ENCODE measurements at regions not wholly inside any gene's neighbourhood (a gene's known extent, or its start where the extent isn't known, plus 50 kb on each side); places are given as distances from the start of the nearest gene placed in this dataset.
"Not testable (repeated sequence)": the region's sequence is repeated elsewhere in the genome, so short reads cannot be mapped to it uniquely, and the experiment has no call there.

- no peak for DNase-seq (ENCODE audit: low read depth)
Measured at GRCh38 chr7:131636092-131636491, 79.7 kb upstream of the PODXL start.

DNA sequence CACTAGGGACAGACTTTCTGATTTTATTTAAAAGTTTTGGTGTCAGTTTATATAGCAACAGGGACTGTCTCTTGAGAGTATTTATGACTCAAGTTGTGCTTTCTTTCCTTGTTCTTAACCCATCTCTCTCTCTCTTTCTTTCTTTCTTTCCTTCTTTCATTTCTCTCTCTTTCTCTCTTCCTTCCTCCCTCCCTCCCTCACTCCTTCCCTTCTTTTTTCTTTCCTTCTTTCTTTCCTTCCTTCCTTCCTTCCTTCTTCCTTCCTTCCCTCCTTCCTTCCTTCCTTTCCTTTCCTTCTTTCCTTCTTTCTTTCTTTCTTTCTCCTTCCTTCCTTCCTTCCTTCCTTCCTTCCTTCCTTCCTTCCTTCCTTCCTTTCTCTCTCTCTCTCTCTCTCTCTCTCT lies 77.8 kb upstream of the PODXL start:
- not testable (repeated sequence) for DNase-seq (ENCODE audit: low read depth)

DNA sequence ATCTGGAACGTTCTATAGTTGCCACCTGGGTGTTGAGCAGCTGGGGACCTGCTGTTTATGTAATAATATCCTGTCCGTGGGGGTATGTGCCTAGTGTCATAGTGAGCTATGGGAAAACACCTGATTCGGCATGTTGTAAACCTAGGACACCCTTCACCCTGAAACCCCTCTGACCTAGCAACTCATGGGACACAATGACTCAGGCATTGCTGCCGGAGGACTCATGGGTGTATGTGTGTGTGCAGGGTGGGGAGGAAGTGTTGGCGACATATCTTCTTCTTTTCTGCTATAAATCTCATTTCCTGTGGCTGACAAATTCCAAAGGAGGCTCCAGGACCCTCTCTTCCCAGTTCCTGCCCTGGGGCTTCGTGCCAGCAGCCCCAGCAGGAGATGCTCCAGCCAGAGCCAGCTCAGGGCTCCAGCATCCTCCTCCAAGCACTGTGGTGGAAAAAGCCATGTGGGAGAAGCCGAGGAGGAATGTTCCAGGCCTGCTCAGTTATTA lies 77.0 kb upstream of the PODXL start:
- no peak for DNase-seq (ENCODE audit: low read depth)

DNA sequence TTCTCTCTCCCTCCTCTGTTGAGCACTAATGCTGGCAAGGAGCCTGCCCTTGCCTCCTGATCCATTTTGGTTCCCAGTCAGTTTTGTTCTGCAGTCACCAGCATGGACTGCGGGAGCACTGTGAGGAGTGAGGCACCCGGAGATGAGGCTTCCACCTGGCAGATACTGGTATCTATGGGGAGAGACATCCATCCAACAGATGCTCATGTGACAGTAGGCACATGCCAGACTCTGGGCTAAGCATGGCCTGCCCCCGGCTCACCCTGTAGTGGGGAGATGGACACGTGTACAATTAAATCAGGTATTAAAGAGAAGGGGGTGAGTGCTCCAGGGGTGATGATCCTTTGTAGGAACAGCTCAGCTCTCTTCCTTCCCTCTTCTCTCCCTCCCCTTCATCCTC lies 74.0 kb upstream of the PODXL start:
- no peak for DNase-seq (ENCODE audit: low read depth)

DNA sequence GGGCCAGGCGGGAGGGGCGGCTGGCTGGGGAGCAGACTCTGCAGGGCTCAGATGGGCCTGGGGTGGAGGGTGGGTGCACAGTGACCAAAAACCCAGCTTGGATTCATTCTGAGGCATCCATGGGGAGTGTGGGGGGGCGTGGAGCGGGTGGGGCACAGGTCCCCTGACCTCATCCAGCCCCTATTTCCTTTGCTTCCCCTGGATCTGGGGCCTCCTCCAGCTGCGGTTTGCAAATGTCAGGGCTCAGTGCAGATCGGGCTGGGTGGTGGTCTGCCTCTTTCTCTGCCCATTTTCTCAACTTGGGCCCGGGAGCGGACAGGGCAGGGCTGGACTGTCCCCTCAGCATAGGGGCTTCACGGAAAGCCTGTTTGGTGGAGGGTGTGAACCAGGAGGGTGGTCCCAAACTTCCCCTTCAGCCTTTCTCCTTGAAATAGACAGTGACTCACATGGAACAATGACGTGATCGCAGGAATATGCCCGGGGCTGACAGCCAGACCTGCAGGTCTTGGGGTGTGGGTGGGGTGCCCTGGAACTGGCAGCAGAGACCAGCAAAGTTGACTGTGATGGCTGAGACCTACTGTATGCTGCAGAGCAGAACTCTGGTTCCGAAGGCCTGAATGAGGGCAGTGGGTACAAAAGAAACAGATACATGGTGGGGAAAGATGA lies 72.9 kb upstream of the PODXL start:
- DNase-seq (ENCODE audit: low read depth): no peak

GRCh38 chr7:131628634-131629033 lies 72.2 kb upstream of the PODXL start:
- DNase-seq (ENCODE audit: low read depth): no peak

DNA sequence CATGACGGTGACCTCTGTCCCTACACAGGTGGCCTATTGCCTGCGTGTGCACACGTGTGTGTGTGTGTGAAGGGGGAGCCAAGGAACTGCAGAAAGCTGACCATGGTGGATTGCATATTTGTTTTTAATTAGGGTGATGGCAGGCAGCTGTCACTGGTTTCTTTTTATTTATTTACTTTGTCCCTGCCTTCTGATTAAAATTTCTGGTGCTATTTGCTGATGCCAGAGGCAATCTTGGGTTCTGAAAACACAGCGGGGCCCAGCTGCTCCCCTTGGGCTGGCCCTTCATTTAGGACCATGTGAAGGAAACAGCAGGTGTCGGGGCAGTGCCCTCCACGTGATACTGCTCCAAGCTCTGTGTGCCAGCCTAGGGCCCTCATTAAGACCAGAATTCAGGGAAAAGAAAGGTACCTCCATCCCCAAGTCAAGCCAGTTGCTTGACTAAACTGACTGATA lies 71.3 kb upstream of the PODXL start:
- DNase-seq (ENCODE audit: low read depth): no peak

- DNase-seq (ENCODE audit: low read depth): no peak
Measured at GRCh38 chr7:131626643-131627042, 70.2 kb upstream of the PODXL start.

GRCh38 chr7:131625817-131626372 lies 69.5 kb upstream of the PODXL start:
- DNase-seq (ENCODE audit: low read depth): no peak

GRCh38 chr7:131625345-131625744 lies 68.9 kb upstream of the PODXL start:
- not testable (repeated sequence) for DNase-seq (ENCODE audit: low read depth)

GRCh38 chr7:131624536-131624935 lies 68.1 kb upstream of the PODXL start:
- no peak for DNase-seq (ENCODE audit: low read depth)

GRCh38 chr7:131623154-131623553 lies 66.7 kb upstream of the PODXL start:
- DNase-seq (ENCODE audit: low read depth): no peak

GRCh38 chr7:131621652-131622051 lies 65.2 kb upstream of the PODXL start:
- DNase-seq (ENCODE audit: low read depth): no peak

GRCh38 chr7:131620673-131621609 lies 64.5 kb upstream of the PODXL start:
- no peak for DNase-seq (ENCODE audit: low read depth)

GRCh38 chr7:131619336-131620305 lies 63.2 kb upstream of the PODXL start:
- DNase-seq (ENCODE audit: low read depth): no peak

GRCh38 chr7:131618391-131618790 lies 62.0 kb upstream of the PODXL start:
- no peak for DNase-seq (ENCODE audit: low read depth)

DNA sequence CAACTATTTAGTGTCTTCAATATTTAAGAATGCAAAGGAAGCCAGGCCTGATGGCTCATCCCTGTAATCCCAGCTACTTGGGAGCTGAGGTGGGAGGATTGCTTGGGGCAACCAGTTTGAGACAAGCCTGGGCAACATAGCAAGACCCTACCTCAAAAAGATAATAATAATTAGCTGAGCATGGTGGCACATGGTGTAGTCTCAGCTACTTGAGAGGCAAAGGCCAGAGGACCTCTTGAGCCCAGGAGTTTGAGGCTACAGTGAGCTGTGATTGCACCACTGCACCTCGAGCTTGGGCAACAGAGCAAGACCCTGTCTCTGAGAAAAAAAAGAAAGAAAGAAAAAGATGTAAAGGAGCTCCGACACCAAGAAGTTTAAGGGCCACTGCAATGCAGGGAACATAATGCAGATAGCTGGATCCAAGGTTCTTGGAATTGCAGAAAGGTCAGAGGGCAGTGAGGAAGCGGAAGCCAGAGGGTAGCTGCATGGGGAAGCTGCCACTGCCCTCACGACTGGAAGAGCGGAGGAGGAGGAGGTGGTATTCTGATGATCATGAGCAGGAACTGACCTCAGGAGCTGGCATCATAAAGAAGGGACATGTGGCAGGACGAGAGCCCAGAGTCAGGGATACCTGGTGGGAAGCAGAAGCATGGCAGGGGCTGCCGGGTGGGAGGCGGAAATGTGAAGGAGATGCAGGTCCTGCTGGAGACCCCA lies 60.2 kb upstream of the PODXL start:
- no peak for DNase-seq (ENCODE audit: low read depth)

DNA sequence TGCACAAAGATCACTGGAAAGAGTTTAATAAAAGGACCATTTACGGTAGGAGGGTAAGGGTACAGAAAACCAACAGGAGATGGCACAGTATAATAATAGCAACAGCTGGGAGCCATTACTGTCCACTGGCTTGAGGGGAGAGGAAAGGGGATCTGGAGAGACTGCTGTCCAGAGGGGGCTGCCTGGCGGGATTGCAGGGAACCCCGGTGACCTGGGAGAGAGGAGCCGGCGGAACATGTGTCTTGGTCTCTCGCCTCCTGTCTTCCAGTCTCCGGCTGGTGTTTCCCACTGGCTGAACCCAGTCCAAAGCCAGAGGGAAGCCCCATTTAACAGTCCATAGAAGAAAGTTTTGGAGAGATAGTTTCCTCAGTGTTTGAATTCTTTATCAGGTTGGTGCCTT lies 57.5 kb upstream of the PODXL start:
- DNase-seq (ENCODE audit: low read depth): no peak

GRCh38 chr7:131610007-131610406 lies 53.6 kb upstream of the PODXL start:
- DNase-seq (ENCODE audit: low read depth): no peak

GRCh38 chr7:131608116-131608500 lies 51.7 kb upstream of the PODXL start:
- no peak for DNase-seq (ENCODE audit: low read depth)
